ENCODE measurements at regions not wholly inside any gene's neighbourhood (a gene's known extent, or its start where the extent isn't known, plus 50 kb on each side); places are given as distances from the start of the nearest gene placed in this dataset.

DNA sequence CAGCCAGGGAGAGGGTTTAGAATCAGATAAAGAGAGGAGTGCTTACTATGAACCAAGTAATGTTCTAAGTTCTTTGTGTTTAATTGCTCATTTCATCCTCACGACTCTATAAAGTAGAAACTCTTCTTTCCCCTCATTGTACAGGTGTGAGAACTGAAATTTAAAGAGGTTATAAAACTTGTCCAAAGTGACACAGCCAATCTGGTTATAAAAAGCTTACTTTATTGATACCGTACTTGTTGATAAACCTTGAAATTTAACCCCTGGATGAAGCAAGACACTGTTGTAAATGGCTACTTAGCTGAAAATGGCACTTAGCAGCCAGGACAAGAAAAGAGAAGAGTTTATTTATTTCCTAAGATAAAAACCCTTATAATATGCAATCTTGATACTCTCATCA, 702.4 kb downstream of the KCTD16 start (continued):
- TF ChIP-seq, protein P1, sequence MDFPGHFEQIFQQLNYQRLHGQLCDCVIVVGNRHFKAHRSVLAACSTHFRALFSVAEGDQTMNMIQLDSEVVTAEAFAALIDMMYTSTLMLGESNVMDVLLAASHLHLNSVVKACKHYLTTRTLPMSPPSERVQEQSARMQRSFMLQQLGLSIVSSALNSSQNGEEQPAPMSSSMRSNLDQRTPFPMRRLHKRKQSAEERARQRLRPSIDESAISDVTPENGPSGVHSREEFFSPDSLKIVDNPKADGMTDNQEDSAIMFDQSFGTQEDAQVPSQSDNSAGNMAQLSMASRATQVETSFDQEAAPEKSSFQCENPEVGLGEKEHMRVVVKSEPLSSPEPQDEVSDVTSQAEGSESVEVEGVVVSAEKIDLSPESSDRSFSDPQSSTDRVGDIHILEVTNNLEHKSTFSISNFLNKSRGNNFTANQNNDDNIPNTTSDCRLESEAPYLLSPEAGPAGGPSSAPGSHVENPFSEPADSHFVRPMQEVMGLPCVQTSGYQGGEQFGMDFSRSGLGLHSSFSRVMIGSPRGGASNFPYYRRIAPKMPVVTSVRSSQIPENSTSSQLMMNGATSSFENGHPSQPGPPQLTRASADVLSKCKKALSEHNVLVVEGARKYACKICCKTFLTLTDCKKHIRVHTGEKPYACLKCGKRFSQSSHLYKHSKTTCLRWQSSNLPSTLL (IDR thresholded peaks at IDR 0.05), result no peak
- no peak for TF ChIP-seq HMG20A (CRISPR knock-in tag; conservative IDR thresholded peaks at IDR 0.05)
- no peak for TF ChIP-seq ETV1 (tag; conservative IDR thresholded peaks at IDR 0.05; ENCODE audit: low read depth)
- no peak for TF ChIP-seq HDAC6 (IDR thresholded peaks at IDR 0.05; ENCODE audit: low read depth, low read length)
- no peak for TF ChIP-seq HDAC1 (IDR thresholded peaks at IDR 0.05)
- TF ChIP-seq ZNF324 (CRISPR knock-in tag; IDR thresholded peaks at IDR 0.05), result no peak

DNA sequence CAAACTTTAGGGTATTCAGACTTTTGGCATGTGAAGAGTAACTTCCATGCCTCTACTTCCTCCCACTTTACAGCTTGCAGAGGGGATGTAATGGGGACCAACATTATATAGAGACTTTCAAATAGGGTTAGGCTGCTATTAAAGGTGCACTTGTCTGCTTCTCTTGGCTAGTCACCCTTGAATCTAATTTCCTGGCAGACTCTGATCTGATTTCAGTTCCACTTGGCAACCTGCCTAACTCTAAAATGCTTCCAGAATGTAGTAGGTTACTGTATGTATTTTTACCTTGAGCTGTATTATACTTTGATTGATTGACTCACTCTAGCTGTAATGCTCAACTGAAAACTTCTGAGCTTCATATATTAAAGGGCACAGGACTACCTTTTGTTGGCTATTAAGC, 693.4 kb downstream of the KCTD16 start:
- no peaks in the 10 kb centered on the region for H3K4me1 ChIP-seq (replicated peaks in 1 of 2; ENCODE audit: control insufficient read depth in 2 of 2, insufficient read depth in 2 of 2, low read length in 2 of 2)
- no peak overlapping the region for H3K9ac ChIP-seq (ENCODE audit: insufficient read depth in 1 of 2, low read depth in 2 of 2, low read length in 2 of 2)
- H3K36me3 ChIP-seq (ENCODE audit: control insufficient read depth, insufficient read depth, low read length), result no peaks in the 10 kb centered on the region
- in situ Hi-C loops (cut with MboI) (no loop called here), intact Hi-C loops (cut with micrococcal nuclease) (no loop called here)
- ATAC-seq (no peak), FAIRE-seq (no peak), DNase-seq (ENCODE audit: extremely low read depth in 1 of 4, low spot score in 3 of 4) (no peak)
- ChIA-PET POLR2A (no interaction called here), CTCF (ENCODE audit: low intra/inter-chr PET ratio) (no interaction called here)
- no peak overlapping the region for H3K27ac ChIP-seq (ENCODE audit: extremely low read depth, low read depth, low read length)
- H3K9me3 ChIP-seq (replicated peaks; ENCODE audit: control insufficient read depth, insufficient read depth, low read depth, low read length), result no peaks in the 10 kb centered on the region
- H3K4me3 ChIP-seq, result no peak overlapping the region
- H3K4me2 ChIP-seq (ENCODE audit: insufficient read depth, low read length), result no peak overlapping the region
- no peaks in the 10 kb centered on the region for H3K27me3 ChIP-seq (ENCODE audit: control insufficient read depth in 2 of 2, insufficient read depth in 2 of 2, low read length in 2 of 2)
- H2AFZ ChIP-seq (ENCODE audit: low read depth, low read length), result no peak overlapping the region
- H3K79me2 ChIP-seq (ENCODE audit: control insufficient read depth, insufficient read depth, low read length), result no peaks in the 10 kb centered on the region
- no peaks in the 10 kb centered on the region for H4K20me1 ChIP-seq (replicated peaks; ENCODE audit: control insufficient read depth, insufficient read depth, low read length)
- no peaks in the 10 kb centered on the region for H3K9me1 ChIP-seq (ENCODE audit: control insufficient read depth, insufficient read depth, low read length)
- BruUV-seq (replicated peaks), result no TSS peak
- TF ChIP-seq TAF7 (tag; IDR thresholded peaks at IDR 0.05) (no peak), NFE2 (IDR thresholded peaks at IDR 0.05; ENCODE audit: low read depth) (no peak), NONO (IDR thresholded peaks at IDR 0.05; ENCODE audit: low read depth in 2 of 2, low read length in 1 of 2) (no peak), EHMT2 (IDR thresholded peaks at IDR 0.05) (no peak), GABPB1 (CRISPR knock-in tag; IDR thresholded peaks at IDR 0.05) (no peak), CEBPZ (IDR thresholded peaks at IDR 0.05; ENCODE audit: borderline replicate concordance, low read depth, low read length) (no peak), ZNF695 (CRISPR knock-in tag; IDR thresholded peaks at IDR 0.05) (no peak)
- TF ChIP-seq, protein P2, sequence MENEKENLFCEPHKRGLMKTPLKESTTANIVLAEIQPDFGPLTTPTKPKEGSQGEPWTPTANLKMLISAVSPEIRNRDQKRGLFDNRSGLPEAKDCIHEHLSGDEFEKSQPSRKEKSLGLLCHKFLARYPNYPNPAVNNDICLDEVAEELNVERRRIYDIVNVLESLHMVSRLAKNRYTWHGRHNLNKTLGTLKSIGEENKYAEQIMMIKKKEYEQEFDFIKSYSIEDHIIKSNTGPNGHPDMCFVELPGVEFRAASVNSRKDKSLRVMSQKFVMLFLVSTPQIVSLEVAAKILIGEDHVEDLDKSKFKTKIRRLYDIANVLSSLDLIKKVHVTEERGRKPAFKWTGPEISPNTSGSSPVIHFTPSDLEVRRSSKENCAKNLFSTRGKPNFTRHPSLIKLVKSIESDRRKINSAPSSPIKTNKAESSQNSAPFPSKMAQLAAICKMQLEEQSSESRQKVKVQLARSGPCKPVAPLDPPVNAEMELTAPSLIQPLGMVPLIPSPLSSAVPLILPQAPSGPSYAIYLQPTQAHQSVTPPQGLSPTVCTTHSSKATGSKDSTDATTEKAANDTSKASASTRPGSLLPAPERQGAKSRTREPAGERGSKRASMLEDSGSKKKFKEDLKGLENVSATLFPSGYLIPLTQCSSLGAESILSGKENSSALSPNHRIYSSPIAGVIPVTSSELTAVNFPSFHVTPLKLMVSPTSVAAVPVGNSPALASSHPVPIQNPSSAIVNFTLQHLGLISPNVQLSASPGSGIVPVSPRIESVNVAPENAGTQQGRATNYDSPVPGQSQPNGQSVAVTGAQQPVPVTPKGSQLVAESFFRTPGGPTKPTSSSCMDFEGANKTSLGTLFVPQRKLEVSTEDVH (IDR thresholded peaks at IDR 0.05; ENCODE audit: low read depth, partially characterized antibody), result no peak

All from K562 (cell line).